Neural cell (in vitro differentiated cells): ENCODE measurements at regions not wholly inside any gene's neighbourhood (a gene's known extent, or its start where the extent isn't known, plus 50 kb on each side); places are given as distances from the start of the nearest gene placed in this dataset.

ENCODE experiments used
- H2AFZ ChIP-seq: fragments of 200-600, 300-800 bp; sonication (generic), shearing (Covaris generic); 2 replicates; pipeline ENCODE4 v1.6.0; 2014; ENCODE audit warnings: low read depth, mild to moderate bottlenecking, antibody characterized with exemption, low read length, moderate library complexity
- H3F3A ChIP-seq: fragments of 200-600 bp; shearing (Covaris generic); 2 replicates; pipeline ENCODE4 v1.6.1; 2016; ENCODE audit warnings: mild to moderate bottlenecking, moderate library complexity, mixed read lengths, antibody characterized with exemption, low read length; ENCODE audit not compliant: insufficient read depth, poor library complexity, severe bottlenecking
- H3K27ac ChIP-seq: fragments of 200-600, 300-800 bp; sonication (generic), shearing (Covaris generic); 2 replicates; pipeline ENCODE4 v1.5.1; 2014; ENCODE audit warnings: mild to moderate bottlenecking, low read length, moderate library complexity
- H3K27me3 ChIP-seq: fragments of 300-800, 200-600 bp; sonication (generic), shearing (Covaris generic); 2 replicates; pipeline ENCODE4 v1.6.0; 2014; ENCODE audit warnings: mild to moderate bottlenecking, low read depth, low read length, moderate library complexity; ENCODE audit not compliant: insufficient read depth
- H3K36me3 ChIP-seq: fragments of 300-800, 200-600 bp; sonication (generic), shearing (Covaris generic); 2 replicates; pipeline ENCODE4 v1.5.1; 2014; ENCODE audit warnings: mild to moderate bottlenecking, antibody characterized with exemption, low read length, moderate library complexity; ENCODE audit not compliant: insufficient read depth
- H3K4me2 ChIP-seq: fragments of 300-800, 200-600 bp; sonication (generic), shearing (Covaris generic); 2 replicates; pipeline ENCODE4 v1.6.0; 2014; ENCODE audit warnings: mild to moderate bottlenecking, low read length
- H3K4me3 ChIP-seq: fragments of 300-800, 200-600 bp; sonication (generic), shearing (Covaris generic); 2 replicates; pipeline ENCODE4 v1.5.1; 2014; ENCODE audit warnings: mild to moderate bottlenecking, low read length, moderate library complexity
- H3K79me2 ChIP-seq: fragments of 200-600 bp; shearing (Covaris generic); replicated peaks from 2 replicates; pipeline ENCODE4 v1.6.0; 2014; ENCODE audit warnings: mild to moderate bottlenecking, low read length, moderate library complexity; ENCODE audit not compliant: insufficient read depth
- H3K9ac ChIP-seq: fragments of 300-800, 200-600 bp; sonication (generic), shearing (Covaris generic); 2 replicates; pipeline ENCODE4 v1.6.1; 2016; ENCODE audit warnings: mild to moderate bottlenecking, low read length, mixed read lengths
- H3K9me2 ChIP-seq: fragments of 200-600 bp; shearing (Covaris generic); 2 replicates; pipeline ENCODE4 v1.6.1; 2016; ENCODE audit warnings: mild to moderate bottlenecking, low read length, mixed read lengths; ENCODE audit not compliant: insufficient read depth
- H3K9me3 ChIP-seq: fragments of 200-600, 300-800 bp; sonication (generic), shearing (Covaris generic); 2 replicates; pipeline ENCODE4 v1.6.1; 2016; ENCODE audit warnings: mild to moderate bottlenecking, mixed run types, low read length, moderate library complexity, mixed read lengths
- H4K20me1 ChIP-seq: fragments of 200-600 bp; shearing (Covaris generic); 2 replicates; pipeline ENCODE4 v1.6.1; 2016; ENCODE audit warnings: mild to moderate bottlenecking, mixed run types; ENCODE audit not compliant: insufficient read depth
- EP300 ChIP-seq: fragments of 450-650 bp; conservative IDR thresholded peaks from 2 replicates; pipeline ENCODE4 v1.6.1; 2014; ENCODE audit warnings: antibody characterized with exemption, mild to moderate bottlenecking, moderate library complexity; ENCODE audit not compliant: poor library complexity, severe bottlenecking
- EZH2 ChIP-seq: fragments of 200-600, 300-800 bp; shearing (Covaris generic), sonication (generic); IDR thresholded peaks from 2 replicates; pipeline ENCODE4 v1.6.1; 2014; ENCODE audit warnings: antibody characterized with exemption, low read length, borderline replicate concordance, mild to moderate bottlenecking; ENCODE audit not compliant: insufficient read depth, poor library complexity, severe bottlenecking
- MXI1 ChIP-seq: fragments of 450-650 bp; conservative IDR thresholded peaks from 2 replicates; pipeline ENCODE4 v1.6.1; 2014; ENCODE audit warnings: antibody characterized with exemption, mild to moderate bottlenecking; ENCODE audit not compliant: poor library complexity, severe bottlenecking
- POLR2AphosphoS5 ChIP-seq: IDR thresholded peaks from 2 replicates; pipeline ENCODE4 v1.6.1; 2012
- RAD21 ChIP-seq: fragments of 450-650 bp; conservative IDR thresholded peaks from 2 replicates; pipeline ENCODE4 v1.6.1; 2014; ENCODE audit warnings: antibody characterized with exemption, mild to moderate bottlenecking, moderate library complexity
- SMC3 ChIP-seq: fragments of 450-650 bp; conservative IDR thresholded peaks from 2 replicates; pipeline ENCODE4 v1.6.1; 2014; ENCODE audit warnings: antibody characterized with exemption, mild to moderate bottlenecking, moderate library complexity; ENCODE audit not compliant: poor library complexity
- TAF1 ChIP-seq: IDR thresholded peaks from 2 replicates; pipeline ENCODE4 v1.6.1; 2012; ENCODE audit warnings: low read depth
- TF ChIP-seq, protein P1 (sequence below): IDR thresholded peaks from 2 replicates; pipeline ENCODE4 v1.6.1; 2012; ENCODE audit warnings: borderline replicate concordance
- TF ChIP-seq, protein P2 (sequence below): fragments of 450-650 bp; IDR thresholded peaks from 2 replicates; pipeline ENCODE4 v1.5.1; 2014; ENCODE audit warnings: antibody characterized with exemption, mild to moderate bottlenecking, moderate library complexity; ENCODE audit not compliant: poor library complexity, severe bottlenecking

DNA sequence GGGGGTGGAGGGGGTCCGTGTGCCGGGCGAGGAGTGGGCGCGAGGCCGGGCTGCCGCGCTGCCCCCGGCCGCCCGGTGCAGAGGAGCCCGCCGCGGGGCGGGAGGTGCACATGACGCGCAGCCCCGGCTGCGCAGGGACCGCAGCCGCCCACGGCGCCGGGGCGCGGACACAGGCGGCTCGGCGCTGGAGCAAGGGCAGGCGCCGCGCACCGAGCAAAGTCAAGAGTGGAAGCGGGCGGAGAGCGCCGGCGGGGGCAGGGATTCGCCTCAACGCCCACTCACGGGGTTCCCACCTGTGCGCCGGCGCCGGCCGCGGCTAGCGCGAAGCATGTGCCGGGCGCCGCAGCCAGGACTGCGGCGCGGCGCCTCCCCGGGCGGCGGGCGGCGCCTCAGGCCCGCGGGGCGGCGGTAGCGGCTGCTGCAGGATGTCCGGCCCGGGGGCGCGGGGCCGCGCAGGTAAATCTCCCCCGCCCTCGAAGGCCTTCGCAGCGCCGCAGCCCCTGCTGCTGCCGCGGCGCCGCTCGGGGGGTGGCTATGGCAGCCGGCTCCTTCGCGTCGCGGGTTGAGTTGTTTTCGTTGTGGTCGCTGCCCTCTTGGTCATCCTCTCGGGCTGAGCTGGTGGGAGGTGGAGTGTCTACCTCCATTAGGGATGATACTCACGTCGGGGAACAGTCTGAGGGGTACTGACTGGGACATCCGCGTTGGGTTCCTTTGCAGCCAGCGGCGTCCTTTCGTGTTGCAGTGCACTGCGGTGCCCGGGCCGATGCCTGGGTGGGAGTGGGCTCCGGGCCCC, 216.3 kb upstream of the DTNA start:
- Histone ChIP-seq H3K4me2 (no peak overlapping the region), H3K9ac (peak overlapping the region; percentile 76), H3K9me3 (no peaks in the 10 kb centered on the region), H3K79me2 (peaks cover 11% of the 10 kb centered on the region), H4K20me1 (no peaks in the 10 kb centered on the region), H2AFZ (no peak overlapping the region), H3K27me3 (peaks cover 28% of the 10 kb centered on the region), H3K27ac (peak overlapping the region; percentile 64), H3K4me3 (peak overlapping the region; percentile 74), H3K9me2 (no peaks in the 10 kb centered on the region), H3F3A (no peaks in the 10 kb centered on the region), H3K36me3 (no peaks in the 10 kb centered on the region)
- TF ChIP-seq EZH2 (no peak), RAD21 (peak; percentile 21), POLR2AphosphoS5 (peak; percentile 35), SMC3 (peak; percentile 20), EP300 (no peak)
- TF ChIP-seq, protein P1, sequence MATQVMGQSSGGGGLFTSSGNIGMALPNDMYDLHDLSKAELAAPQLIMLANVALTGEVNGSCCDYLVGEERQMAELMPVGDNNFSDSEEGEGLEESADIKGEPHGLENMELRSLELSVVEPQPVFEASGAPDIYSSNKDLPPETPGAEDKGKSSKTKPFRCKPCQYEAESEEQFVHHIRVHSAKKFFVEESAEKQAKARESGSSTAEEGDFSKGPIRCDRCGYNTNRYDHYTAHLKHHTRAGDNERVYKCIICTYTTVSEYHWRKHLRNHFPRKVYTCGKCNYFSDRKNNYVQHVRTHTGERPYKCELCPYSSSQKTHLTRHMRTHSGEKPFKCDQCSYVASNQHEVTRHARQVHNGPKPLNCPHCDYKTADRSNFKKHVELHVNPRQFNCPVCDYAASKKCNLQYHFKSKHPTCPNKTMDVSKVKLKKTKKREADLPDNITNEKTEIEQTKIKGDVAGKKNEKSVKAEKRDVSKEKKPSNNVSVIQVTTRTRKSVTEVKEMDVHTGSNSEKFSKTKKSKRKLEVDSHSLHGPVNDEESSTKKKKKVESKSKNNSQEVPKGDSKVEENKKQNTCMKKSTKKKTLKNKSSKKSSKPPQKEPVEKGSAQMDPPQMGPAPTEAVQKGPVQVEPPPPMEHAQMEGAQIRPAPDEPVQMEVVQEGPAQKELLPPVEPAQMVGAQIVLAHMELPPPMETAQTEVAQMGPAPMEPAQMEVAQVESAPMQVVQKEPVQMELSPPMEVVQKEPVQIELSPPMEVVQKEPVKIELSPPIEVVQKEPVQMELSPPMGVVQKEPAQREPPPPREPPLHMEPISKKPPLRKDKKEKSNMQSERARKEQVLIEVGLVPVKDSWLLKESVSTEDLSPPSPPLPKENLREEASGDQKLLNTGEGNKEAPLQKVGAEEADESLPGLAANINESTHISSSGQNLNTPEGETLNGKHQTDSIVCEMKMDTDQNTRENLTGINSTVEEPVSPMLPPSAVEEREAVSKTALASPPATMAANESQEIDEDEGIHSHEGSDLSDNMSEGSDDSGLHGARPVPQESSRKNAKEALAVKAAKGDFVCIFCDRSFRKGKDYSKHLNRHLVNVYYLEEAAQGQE, result peak; percentile 0

DNA sequence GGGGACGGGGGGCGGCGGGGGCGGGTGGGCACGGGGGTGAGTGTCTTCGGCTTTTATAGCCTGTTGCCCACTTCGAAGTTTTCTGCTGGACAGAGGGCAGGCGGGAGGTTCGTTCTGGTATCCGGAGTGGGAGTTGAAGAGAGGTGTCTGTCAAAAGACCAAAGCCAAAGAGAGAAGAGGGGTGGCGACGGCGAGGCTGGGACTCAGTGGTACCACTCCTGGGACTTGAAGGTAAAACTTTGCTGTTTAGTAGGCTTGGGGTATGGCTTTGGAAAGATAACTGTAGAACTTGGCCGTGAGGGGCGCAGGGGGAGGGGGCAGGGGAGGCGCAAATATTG, 215.8 kb upstream of the DTNA start:
- H3K27me3 ChIP-seq, result peaks cover 28% of the 10 kb centered on the region
- no peak overlapping the region for H2AFZ ChIP-seq
- no peaks in the 10 kb centered on the region for H3F3A ChIP-seq
- peak overlapping the region; percentile 76 for H3K9ac ChIP-seq
- peak overlapping the region; percentile 74 for H3K4me3 ChIP-seq
- H3K9me2 ChIP-seq, result no peaks in the 10 kb centered on the region
- H3K27ac ChIP-seq, result no peak overlapping the region
- H3K4me2 ChIP-seq, result peak overlapping the region; percentile 40
- TF ChIP-seq, protein P1, result no peak
- TF ChIP-seq EZH2 (no peak), TAF1 (no peak), EP300 (no peak), SMC3 (no peak), POLR2AphosphoS5 (no peak), MXI1 (no peak), RAD21 (no peak)
- TF ChIP-seq, protein P2, sequence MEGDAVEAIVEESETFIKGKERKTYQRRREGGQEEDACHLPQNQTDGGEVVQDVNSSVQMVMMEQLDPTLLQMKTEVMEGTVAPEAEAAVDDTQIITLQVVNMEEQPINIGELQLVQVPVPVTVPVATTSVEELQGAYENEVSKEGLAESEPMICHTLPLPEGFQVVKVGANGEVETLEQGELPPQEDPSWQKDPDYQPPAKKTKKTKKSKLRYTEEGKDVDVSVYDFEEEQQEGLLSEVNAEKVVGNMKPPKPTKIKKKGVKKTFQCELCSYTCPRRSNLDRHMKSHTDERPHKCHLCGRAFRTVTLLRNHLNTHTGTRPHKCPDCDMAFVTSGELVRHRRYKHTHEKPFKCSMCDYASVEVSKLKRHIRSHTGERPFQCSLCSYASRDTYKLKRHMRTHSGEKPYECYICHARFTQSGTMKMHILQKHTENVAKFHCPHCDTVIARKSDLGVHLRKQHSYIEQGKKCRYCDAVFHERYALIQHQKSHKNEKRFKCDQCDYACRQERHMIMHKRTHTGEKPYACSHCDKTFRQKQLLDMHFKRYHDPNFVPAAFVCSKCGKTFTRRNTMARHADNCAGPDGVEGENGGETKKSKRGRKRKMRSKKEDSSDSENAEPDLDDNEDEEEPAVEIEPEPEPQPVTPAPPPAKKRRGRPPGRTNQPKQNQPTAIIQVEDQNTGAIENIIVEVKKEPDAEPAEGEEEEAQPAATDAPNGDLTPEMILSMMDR, result no peak
- peaks cover 11% of the 10 kb centered on the region for H3K79me2 ChIP-seq
- no peaks in the 10 kb centered on the region for H3K9me3 ChIP-seq
- H3K36me3 ChIP-seq, result no peaks in the 10 kb centered on the region
- H4K20me1 ChIP-seq, result no peaks in the 10 kb centered on the region
